Tibial nerve (tissue), 4 donors: ENCODE measurements at regions not wholly inside any gene's neighbourhood (a gene's known extent, or its start where the extent isn't known, plus 50 kb on each side); places are given as distances from the start of the nearest gene placed in this dataset.
"Not testable (repeated sequence)": the region's sequence is repeated elsewhere in the genome, so short reads cannot be mapped to it uniquely, and the experiment has no call there.

Source experiments
- CTCF ChIP-seq, 5 experiments: fragments of 200-600 bp in 3 of 5; fragments of 450-650 bp in 2 of 5; sonication (generic) in 3 of 5; IDR thresholded peaks; one replicate each; pipeline ENCODE4 v1.5.1; 2016 to 2019; ENCODE audit warnings: antibody characterized with exemption in 5 of 5, mild to moderate bottlenecking in 3 of 5, moderate library complexity in 2 of 5
- EP300 ChIP-seq, 2 donors: sonication (generic); formaldehyde crosslinking; IDR thresholded peaks; one replicate each; pipeline ENCODE4 v1.6.1; 2017; ENCODE audit warnings: antibody characterized with exemption in 2 of 2, mild to moderate bottlenecking in 1 of 2
- POLR2A ChIP-seq, 2 donors: fragments of 450-650 bp; IDR thresholded peaks; one replicate each; pipeline ENCODE4 v1.6.1; 2017; ENCODE audit warnings: antibody characterized with exemption in 2 of 2, mild to moderate bottlenecking in 2 of 2, moderate library complexity in 2 of 2

- not testable (repeated sequence) for TF ChIP-seq EP300, CTCF, POLR2A (IDR thresholded peaks at IDR 0.05)
Measured at GRCh38 chr2:60189006-60189405, 364.4 kb downstream of the BCL11A start.
